K562 (cell line): ENCODE measurements at regions not wholly inside any gene's neighbourhood (a gene's known extent, or its start where the extent isn't known, plus 50 kb on each side); places are given as distances from the start of the nearest gene placed in this dataset.

Experiments used
- CBX5 ChIP-seq: IDR thresholded peaks from 2 replicates; pipeline ENCODE4 v1.6.1; 2014; ENCODE audit warnings: low read depth, borderline replicate concordance
- YY1 ChIP-seq, 3 experiments: IDR thresholded peaks; 2 replicates each; pipeline ENCODE4 v1.6.1; 2011; ENCODE audit warnings: low read length in 2 of 3, mild to moderate bottlenecking in 2 of 3, moderate library complexity in 2 of 3, borderline replicate concordance in 1 of 3, control low read depth in 1 of 3, low read depth in 1 of 3; ENCODE audit not compliant: insufficient read depth in 3 of 3, insufficient replicate concordance in 2 of 3, control insufficient read depth in 1 of 3, insufficient read length in 1 of 3; ENCODE audit errors: extremely low read depth in 1 of 3
- ZNF766 ChIP-seq: fragments of 200-800 bp; sonication (Bioruptor generic); conservative IDR thresholded peaks from 2 replicates; pipeline ENCODE4 v1.6.1; 2016; ENCODE audit warnings: missing genetic modification characterization, missing compliant biosample characterization
- TF ChIP-seq, protein P1 (sequence below): fragments of 450-650 bp; IDR thresholded peaks from 2 replicates; pipeline ENCODE4 v1.6.1; 2016; ENCODE audit warnings: mild to moderate bottlenecking, moderate library complexity
- TF ChIP-seq, protein P2 (sequence below): sonication (generic); formaldehyde crosslinking; IDR thresholded peaks from 2 replicates; pipeline ENCODE4 v1.8.0; 2022; ENCODE audit warnings: missing genetic modification reagents, mild to moderate bottlenecking, borderline replicate concordance
- TF ChIP-seq, protein P3 (sequence below): fragments of 450-650 bp; conservative IDR thresholded peaks from 2 replicates; pipeline ENCODE4 v1.6.1; 2016; ENCODE audit warnings: missing genetic modification characterization, low read depth, mild to moderate bottlenecking, control low read depth, missing compliant biosample characterization
- TF ChIP-seq, protein P4 (sequence below): fragments of 250-450 bp; sonication (Bioruptor Pico); IDR thresholded peaks from 2 replicates; pipeline ENCODE4 v1.5.0; 2021; ENCODE audit warnings: mild to moderate bottlenecking, moderate library complexity

DNA sequence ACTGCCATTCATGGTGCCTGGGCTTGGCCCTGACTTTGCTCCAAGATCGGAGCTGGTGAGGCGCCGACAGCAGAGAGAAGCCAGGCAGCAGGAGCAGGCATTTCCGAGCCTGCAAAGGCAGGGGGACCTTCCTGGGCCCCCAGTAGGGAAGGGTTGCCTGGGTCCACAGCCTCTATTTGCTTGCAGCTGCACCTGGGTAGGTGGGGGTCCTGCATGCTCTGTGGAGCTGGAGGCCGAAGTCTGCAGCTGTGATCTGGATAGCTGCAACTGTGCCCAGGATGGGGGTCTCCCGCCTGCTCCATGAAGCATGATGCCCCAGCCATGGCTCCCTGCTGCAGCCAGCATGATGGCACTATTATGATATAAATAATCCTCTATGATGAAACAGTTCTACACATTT, 2144.2 kb downstream of the PCDH9 start (continued):
- TF ChIP-seq, protein P1, sequence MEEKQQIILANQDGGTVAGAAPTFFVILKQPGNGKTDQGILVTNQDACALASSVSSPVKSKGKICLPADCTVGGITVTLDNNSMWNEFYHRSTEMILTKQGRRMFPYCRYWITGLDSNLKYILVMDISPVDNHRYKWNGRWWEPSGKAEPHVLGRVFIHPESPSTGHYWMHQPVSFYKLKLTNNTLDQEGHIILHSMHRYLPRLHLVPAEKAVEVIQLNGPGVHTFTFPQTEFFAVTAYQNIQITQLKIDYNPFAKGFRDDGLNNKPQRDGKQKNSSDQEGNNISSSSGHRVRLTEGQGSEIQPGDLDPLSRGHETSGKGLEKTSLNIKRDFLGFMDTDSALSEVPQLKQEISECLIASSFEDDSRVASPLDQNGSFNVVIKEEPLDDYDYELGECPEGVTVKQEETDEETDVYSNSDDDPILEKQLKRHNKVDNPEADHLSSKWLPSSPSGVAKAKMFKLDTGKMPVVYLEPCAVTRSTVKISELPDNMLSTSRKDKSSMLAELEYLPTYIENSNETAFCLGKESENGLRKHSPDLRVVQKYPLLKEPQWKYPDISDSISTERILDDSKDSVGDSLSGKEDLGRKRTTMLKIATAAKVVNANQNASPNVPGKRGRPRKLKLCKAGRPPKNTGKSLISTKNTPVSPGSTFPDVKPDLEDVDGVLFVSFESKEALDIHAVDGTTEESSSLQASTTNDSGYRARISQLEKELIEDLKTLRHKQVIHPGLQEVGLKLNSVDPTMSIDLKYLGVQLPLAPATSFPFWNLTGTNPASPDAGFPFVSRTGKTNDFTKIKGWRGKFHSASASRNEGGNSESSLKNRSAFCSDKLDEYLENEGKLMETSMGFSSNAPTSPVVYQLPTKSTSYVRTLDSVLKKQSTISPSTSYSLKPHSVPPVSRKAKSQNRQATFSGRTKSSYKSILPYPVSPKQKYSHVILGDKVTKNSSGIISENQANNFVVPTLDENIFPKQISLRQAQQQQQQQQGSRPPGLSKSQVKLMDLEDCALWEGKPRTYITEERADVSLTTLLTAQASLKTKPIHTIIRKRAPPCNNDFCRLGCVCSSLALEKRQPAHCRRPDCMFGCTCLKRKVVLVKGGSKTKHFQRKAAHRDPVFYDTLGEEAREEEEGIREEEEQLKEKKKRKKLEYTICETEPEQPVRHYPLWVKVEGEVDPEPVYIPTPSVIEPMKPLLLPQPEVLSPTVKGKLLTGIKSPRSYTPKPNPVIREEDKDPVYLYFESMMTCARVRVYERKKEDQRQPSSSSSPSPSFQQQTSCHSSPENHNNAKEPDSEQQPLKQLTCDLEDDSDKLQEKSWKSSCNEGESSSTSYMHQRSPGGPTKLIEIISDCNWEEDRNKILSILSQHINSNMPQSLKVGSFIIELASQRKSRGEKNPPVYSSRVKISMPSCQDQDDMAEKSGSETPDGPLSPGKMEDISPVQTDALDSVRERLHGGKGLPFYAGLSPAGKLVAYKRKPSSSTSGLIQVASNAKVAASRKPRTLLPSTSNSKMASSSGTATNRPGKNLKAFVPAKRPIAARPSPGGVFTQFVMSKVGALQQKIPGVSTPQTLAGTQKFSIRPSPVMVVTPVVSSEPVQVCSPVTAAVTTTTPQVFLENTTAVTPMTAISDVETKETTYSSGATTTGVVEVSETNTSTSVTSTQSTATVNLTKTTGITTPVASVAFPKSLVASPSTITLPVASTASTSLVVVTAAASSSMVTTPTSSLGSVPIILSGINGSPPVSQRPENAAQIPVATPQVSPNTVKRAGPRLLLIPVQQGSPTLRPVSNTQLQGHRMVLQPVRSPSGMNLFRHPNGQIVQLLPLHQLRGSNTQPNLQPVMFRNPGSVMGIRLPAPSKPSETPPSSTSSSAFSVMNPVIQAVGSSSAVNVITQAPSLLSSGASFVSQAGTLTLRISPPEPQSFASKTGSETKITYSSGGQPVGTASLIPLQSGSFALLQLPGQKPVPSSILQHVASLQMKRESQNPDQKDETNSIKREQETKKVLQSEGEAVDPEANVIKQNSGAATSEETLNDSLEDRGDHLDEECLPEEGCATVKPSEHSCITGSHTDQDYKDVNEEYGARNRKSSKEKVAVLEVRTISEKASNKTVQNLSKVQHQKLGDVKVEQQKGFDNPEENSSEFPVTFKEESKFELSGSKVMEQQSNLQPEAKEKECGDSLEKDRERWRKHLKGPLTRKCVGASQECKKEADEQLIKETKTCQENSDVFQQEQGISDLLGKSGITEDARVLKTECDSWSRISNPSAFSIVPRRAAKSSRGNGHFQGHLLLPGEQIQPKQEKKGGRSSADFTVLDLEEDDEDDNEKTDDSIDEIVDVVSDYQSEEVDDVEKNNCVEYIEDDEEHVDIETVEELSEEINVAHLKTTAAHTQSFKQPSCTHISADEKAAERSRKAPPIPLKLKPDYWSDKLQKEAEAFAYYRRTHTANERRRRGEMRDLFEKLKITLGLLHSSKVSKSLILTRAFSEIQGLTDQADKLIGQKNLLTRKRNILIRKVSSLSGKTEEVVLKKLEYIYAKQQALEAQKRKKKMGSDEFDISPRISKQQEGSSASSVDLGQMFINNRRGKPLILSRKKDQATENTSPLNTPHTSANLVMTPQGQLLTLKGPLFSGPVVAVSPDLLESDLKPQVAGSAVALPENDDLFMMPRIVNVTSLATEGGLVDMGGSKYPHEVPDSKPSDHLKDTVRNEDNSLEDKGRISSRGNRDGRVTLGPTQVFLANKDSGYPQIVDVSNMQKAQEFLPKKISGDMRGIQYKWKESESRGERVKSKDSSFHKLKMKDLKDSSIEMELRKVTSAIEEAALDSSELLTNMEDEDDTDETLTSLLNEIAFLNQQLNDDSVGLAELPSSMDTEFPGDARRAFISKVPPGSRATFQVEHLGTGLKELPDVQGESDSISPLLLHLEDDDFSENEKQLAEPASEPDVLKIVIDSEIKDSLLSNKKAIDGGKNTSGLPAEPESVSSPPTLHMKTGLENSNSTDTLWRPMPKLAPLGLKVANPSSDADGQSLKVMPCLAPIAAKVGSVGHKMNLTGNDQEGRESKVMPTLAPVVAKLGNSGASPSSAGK = no peak
- TF ChIP-seq ZNF766 (CRISPR knock-in tag) (no peak), YY1 (IDR thresholded peaks at IDR 0.05; ENCODE audit: borderline replicate concordance in 1 of 3, control insufficient read depth in 1 of 3, extremely low read depth in 1 of 3, insufficient read depth in 3 of 3, insufficient read length in 1 of 3, insufficient replicate concordance in 2 of 3, low read depth in 1 of 3, low read length in 2 of 3) (no peak), CBX5 (no peak)
- TF ChIP-seq, protein P2, sequence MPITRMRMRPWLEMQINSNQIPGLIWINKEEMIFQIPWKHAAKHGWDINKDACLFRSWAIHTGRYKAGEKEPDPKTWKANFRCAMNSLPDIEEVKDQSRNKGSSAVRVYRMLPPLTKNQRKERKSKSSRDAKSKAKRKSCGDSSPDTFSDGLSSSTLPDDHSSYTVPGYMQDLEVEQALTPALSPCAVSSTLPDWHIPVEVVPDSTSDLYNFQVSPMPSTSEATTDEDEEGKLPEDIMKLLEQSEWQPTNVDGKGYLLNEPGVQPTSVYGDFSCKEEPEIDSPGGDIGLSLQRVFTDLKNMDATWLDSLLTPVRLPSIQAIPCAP = no peak
- TF ChIP-seq, protein P3, sequence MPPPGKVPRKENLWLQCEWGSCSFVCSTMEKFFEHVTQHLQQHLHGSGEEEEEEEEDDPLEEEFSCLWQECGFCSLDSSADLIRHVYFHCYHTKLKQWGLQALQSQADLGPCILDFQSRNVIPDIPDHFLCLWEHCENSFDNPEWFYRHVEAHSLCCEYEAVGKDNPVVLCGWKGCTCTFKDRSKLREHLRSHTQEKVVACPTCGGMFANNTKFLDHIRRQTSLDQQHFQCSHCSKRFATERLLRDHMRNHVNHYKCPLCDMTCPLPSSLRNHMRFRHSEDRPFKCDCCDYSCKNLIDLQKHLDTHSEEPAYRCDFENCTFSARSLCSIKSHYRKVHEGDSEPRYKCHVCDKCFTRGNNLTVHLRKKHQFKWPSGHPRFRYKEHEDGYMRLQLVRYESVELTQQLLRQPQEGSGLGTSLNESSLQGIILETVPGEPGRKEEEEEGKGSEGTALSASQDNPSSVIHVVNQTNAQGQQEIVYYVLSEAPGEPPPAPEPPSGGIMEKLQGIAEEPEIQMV (tag) = no peak
- TF ChIP-seq, protein P4, sequence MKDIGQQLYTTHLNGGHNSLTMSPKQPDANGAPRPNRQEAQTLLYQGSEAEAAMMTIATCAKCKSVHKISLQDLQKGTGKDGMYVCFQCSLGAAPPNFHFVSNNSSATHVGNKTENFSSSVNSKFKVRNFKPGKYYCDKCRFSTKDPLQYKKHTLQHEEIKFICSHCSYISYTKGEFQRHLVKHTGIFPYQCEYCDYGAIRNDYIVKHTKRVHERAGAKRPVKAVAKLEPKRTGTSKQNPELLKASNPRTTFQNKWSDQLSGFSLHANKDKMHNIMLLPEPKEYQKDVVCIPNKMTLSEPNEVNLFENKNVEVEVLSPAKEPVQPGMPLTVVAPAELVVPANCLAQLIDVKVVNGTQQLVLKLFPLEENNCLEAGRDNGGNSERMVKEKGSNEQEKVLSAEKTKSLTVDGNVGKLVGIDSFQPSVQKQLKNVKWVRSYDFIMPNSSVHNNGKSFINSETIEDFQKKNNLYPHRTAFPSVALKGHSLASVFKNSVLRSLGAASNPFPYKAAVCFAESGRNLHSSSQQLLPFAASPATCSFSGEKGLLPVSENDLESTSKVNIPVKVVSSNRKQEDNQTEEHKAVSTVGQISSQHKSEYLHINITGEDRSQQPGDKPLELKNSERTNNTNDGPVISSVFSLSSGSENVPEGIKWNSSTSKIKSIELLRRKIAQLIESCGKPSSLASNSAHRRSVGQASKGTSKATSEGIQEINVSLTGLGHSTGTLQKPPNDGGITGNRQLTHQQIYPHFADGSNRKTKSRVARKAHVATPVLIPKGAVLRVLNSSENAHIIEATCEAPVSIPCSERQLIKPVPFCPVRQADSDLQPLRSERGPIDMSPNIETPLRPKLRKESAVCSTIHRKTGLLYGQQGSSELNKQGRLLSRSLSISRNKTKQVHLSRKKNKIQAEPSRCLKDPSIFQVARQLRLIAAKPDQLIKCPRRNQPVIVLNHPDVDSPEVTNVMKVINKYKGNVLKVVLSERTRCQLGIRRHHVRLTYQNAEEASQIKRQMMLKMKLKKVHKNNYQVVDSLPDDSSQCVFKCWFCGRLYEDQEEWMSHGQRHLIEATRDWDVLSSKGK = no peak
